ENCODE measurements at regions not wholly inside any gene's neighbourhood (a gene's known extent, or its start where the extent isn't known, plus 50 kb on each side); places are given as distances from the start of the nearest gene placed in this dataset.
"Not testable (repeated sequence)": the region's sequence is repeated elsewhere in the genome, so short reads cannot be mapped to it uniquely, and the experiment has no call there.

- no peak for FAIRE-seq
Measured at GRCh38 chr1:83503153-83503552, 495.8 kb downstream of the TTLL7 start.

GRCh38 chr1:83500987-83501591 is 497.8 kb downstream of the TTLL7 start:
- FAIRE-seq: no peak

- FAIRE-seq: no peak
Measured at GRCh38 chr1:83500531-83500930, 498.4 kb downstream of the TTLL7 start.

GRCh38 chr1:83499998-83500397 is 498.9 kb downstream of the TTLL7 start:
- no peak for FAIRE-seq

- no peak for FAIRE-seq
Measured at GRCh38 chr1:83497563-83497962, 501.4 kb downstream of the TTLL7 start.

GRCh38 chr1:83495560-83495959 is 503.4 kb downstream of the TTLL7 start:
- no peak for FAIRE-seq

GRCh38 chr1:83493633-83494032 is 505.3 kb downstream of the TTLL7 start:
- no peak for FAIRE-seq

- FAIRE-seq: no peak
Measured at GRCh38 chr1:83491930-83492329, 507.0 kb downstream of the TTLL7 start.

- FAIRE-seq: no peak
Measured at GRCh38 chr1:83490988-83491387, 507.9 kb downstream of the TTLL7 start.

GRCh38 chr1:83488105-83488504 is 510.8 kb downstream of the TTLL7 start:
- not testable (repeated sequence) for FAIRE-seq

GRCh38 chr1:83487460-83487859 is 511.5 kb downstream of the TTLL7 start:
- FAIRE-seq: not testable (repeated sequence)

- not testable (repeated sequence) for FAIRE-seq
Measured at GRCh38 chr1:83485314-83486019, 513.5 kb downstream of the TTLL7 start.

GRCh38 chr1:83481284-83481683 is 517.6 kb downstream of the TTLL7 start:
- not testable (repeated sequence) for FAIRE-seq

- not testable (repeated sequence) for FAIRE-seq
Measured at GRCh38 chr1:83479591-83480239, 519.2 kb downstream of the TTLL7 start.

GRCh38 chr1:83478127-83478526 is 520.8 kb downstream of the TTLL7 start:
- not testable (repeated sequence) for FAIRE-seq

- not testable (repeated sequence) for FAIRE-seq
Measured at GRCh38 chr1:83476518-83476917, 522.4 kb downstream of the TTLL7 start.

GRCh38 chr1:83474946-83475345 is 524.0 kb downstream of the TTLL7 start:
- FAIRE-seq: not testable (repeated sequence)

GRCh38 chr1:83473986-83474385 is 524.9 kb downstream of the TTLL7 start:
- not testable (repeated sequence) for FAIRE-seq

- FAIRE-seq: not testable (repeated sequence)
Measured at GRCh38 chr1:83472066-83472465, 526.9 kb downstream of the TTLL7 start.

- not testable (repeated sequence) for FAIRE-seq
Measured at GRCh38 chr1:83471272-83471671, 527.7 kb downstream of the TTLL7 start.

- FAIRE-seq: not testable (repeated sequence)
Measured at GRCh38 chr1:83468336-83468735, 530.6 kb downstream of the TTLL7 start.

- FAIRE-seq: not testable (repeated sequence)
Measured at GRCh38 chr1:83457735-83458248, 541.1 kb downstream of the TTLL7 start.

GRCh38 chr1:83457281-83457680 is 541.7 kb downstream of the TTLL7 start:
- FAIRE-seq: not testable (repeated sequence)

GRCh38 chr1:83455753-83456152 is 543.2 kb downstream of the TTLL7 start:
- not testable (repeated sequence) for FAIRE-seq
